ENCODE measurements at regions not wholly inside any gene's neighbourhood (a gene's known extent, or its start where the extent isn't known, plus 50 kb on each side); places are given as distances from the start of the nearest gene placed in this dataset.

- Histone ChIP-seq H2BK120ac (ENCODE audit: low read depth, low read length) (no peak overlapping the region), H3K4ac (ENCODE audit: low read depth, low read length) (no peak overlapping the region), H3K4me3 (ENCODE audit: insufficient read depth, low read depth, low read length) (no peak overlapping the region), H3K27ac (ENCODE audit: insufficient read depth, low read length) (no peak overlapping the region), H3K4me1 (ENCODE audit: control insufficient read depth, insufficient read depth, low read length) (no peaks in the 10 kb centered on the region), H3K14ac (replicated peaks; ENCODE audit: low read depth, low read length) (no peak overlapping the region), H2BK15ac (ENCODE audit: low read depth, low read length) (no peak overlapping the region), H2AK5ac (ENCODE audit: low read depth, low read length) (no peak overlapping the region), H3K9ac (ENCODE audit: low read depth, low read length) (no peak overlapping the region), H3K36me3 (ENCODE audit: control insufficient read depth, insufficient read depth, low read length) (no peaks in the 10 kb centered on the region), H4K91ac (ENCODE audit: insufficient read depth, low read depth, low read length) (no peak overlapping the region), H3K4me2 (ENCODE audit: low read depth, low read length) (no peak overlapping the region), H3K9me1 (ENCODE audit: insufficient read depth, low read length) (no peaks in the 10 kb centered on the region), H2BK5ac (ENCODE audit: low read depth, low read length, poor library complexity, severe bottlenecking) (no peak overlapping the region), H3K79me1 (ENCODE audit: low read depth in 1 of 2, low read length in 2 of 2) (no peaks in the 10 kb centered on the region), H3K27me3 (ENCODE audit: control insufficient read depth, insufficient read depth, low read length) (no peaks in the 10 kb centered on the region), H3K9me3 (ENCODE audit: control insufficient read depth, insufficient read depth, low read length) (peaks cover 12% of the 10 kb centered on the region), H2BK20ac (ENCODE audit: low read depth, low read length) (no peak overlapping the region), H2AK9ac (replicated peaks; ENCODE audit: low read depth, low read length, poor library complexity) (no peak overlapping the region), H3K56ac (ENCODE audit: extremely low read depth, insufficient read depth, low read length) (no peak overlapping the region), H3K18ac (ENCODE audit: low read depth, low read length) (no peak overlapping the region), H2AFZ (replicated peaks; ENCODE audit: low read length, poor library complexity) (no peak overlapping the region), H3K23ac (ENCODE audit: low read depth, low read length) (no peak overlapping the region), H4K5ac (ENCODE audit: low read depth, low read length) (no peak overlapping the region), H4K20me1 (ENCODE audit: insufficient read depth, low read length) (no peaks in the 10 kb centered on the region), H4K8ac (ENCODE audit: low read depth in 2 of 2, low read length in 2 of 2) (no peak overlapping the region)
- no peak for DNase-seq
- intact Hi-C loops (cut with micrococcal nuclease) (no loop called here), in situ Hi-C loops (cut with MboI; ENCODE audit: low sequenced_read_pairs) (no loop called here), dilution Hi-C loops (cut with HindIII; ENCODE audit: low sequenced_read_pairs, unreplicated experiment) (no loop called here)
- no TSS peak for BruUV-seq (replicated peaks)
- TF ChIP-seq CEBPB (IDR thresholded peaks at IDR 0.05; ENCODE audit: low read depth, low read length) (no peak), RFX5 (IDR thresholded peaks at IDR 0.05; ENCODE audit: low read depth, low read length) (no peak), CHD1 (IDR thresholded peaks at IDR 0.05; ENCODE audit: low read depth, low read length) (no peak), MXI1 (IDR thresholded peaks at IDR 0.05; ENCODE audit: borderline replicate concordance, low read depth, low read length) (no peak), BHLHE40 (IDR thresholded peaks at IDR 0.05; ENCODE audit: low read depth, low read length) (no peak), RAD21 (IDR thresholded peaks at IDR 0.05; ENCODE audit: low read length) (no peak), FOS (IDR thresholded peaks at IDR 0.05; ENCODE audit: low read depth, low read length) (no peak), SMC3 (IDR thresholded peaks at IDR 0.05; ENCODE audit: low read depth, low read length) (no peak), MAFK (IDR thresholded peaks at IDR 0.05; ENCODE audit: low read depth, low read length) (no peak), MAZ (IDR thresholded peaks at IDR 0.05; ENCODE audit: borderline replicate concordance, low read depth, low read length) (no peak), USF2 (IDR thresholded peaks at IDR 0.05; ENCODE audit: low read depth, low read length) (no peak), ELK1 (IDR thresholded peaks at IDR 0.05; ENCODE audit: borderline replicate concordance, low read depth, low read length) (no peak), NFE2L2 (IDR thresholded peaks at IDR 0.05; ENCODE audit: low read depth, low read length) (no peak), POLR2A (IDR thresholded peaks at IDR 0.05; ENCODE audit: low read depth, low read length) (no peak), RCOR1 (IDR thresholded peaks at IDR 0.05; ENCODE audit: insufficient replicate concordance, low read length) (no peak)
- no peak for ATAC-seq (ENCODE audit: low read depth)
- CTCF ChIA-PET = no interaction called here
- POLR2A ChIA-PET (ENCODE audit: unreplicated experiment) = no interaction called here
- WGBS, 2 experiments (ENCODE audit: extremely low coverage in 2 of 2, insufficient read length in 1 of 2) = no CpG with 5 or more reads among the region's 1 CpG
Observed at GRCh38 chr17:54408731-54409130, 491.9 kb upstream of the TOM1L1 start.

Data from IMR-90 (cell line).